ENCODE measurements at regions not wholly inside any gene's neighbourhood (a gene's known extent, or its start where the extent isn't known, plus 50 kb on each side); places are given as distances from the start of the nearest gene placed in this dataset.

- DNase-seq (ENCODE audit: low spot score) = no peak
- H3K9me3 ChIP-seq (ENCODE audit: control insufficient read depth in 4 of 4, low read length in 3 of 4) = no peaks in the 10 kb centered on the region
- TF ChIP-seq RXRA (IDR thresholded peaks at IDR 0.05) (no peak), SP1 (IDR thresholded peaks at IDR 0.05) (no peak), EGR1 (IDR thresholded peaks at IDR 0.05; ENCODE audit: low read depth in 2 of 2) (no peak), HNF4A (conservative IDR thresholded peaks at IDR 0.05) (no peak), RAD21 (IDR thresholded peaks at IDR 0.05) (no peak), TAF1 (conservative IDR thresholded peaks at IDR 0.05) (no peak), GABPA (IDR thresholded peaks at IDR 0.05 in 1 of 2, conservative IDR thresholded peaks at IDR 0.05 in 1 of 2) (no peak), FOXA2 (IDR thresholded peaks at IDR 0.05) (no peak), MAX (IDR thresholded peaks at IDR 0.05) (no peak), HNF4G (IDR thresholded peaks at IDR 0.05) (no peak), YY1 (IDR thresholded peaks at IDR 0.05) (no peak), CTCF (IDR thresholded peaks at IDR 0.05; ENCODE audit: low read depth, low read length, missing input control) (no peak), JUND (IDR thresholded peaks at IDR 0.05) (no peak), ATF3 (IDR thresholded peaks at IDR 0.05) (no peak), REST (IDR thresholded peaks at IDR 0.05) (no peak), FOXA1 (IDR thresholded peaks at IDR 0.05) (no peak)
- H3K36me3 ChIP-seq (ENCODE audit: control insufficient read depth in 4 of 4, insufficient read depth in 3 of 4, low read depth in 1 of 4, low read length in 3 of 4) = no peaks in the 10 kb centered on the region
- no peak overlapping the region for H3K27ac ChIP-seq (ENCODE audit: low read depth in 1 of 2, low read length in 2 of 2)
- WGBS = 51% methylated on average over 4 of the region's 4 CpGs
- H3K27me3 ChIP-seq (ENCODE audit: control insufficient read depth in 4 of 4, insufficient read depth in 4 of 4, low read length in 3 of 4) = peaks cover 0 to 2% (median 0%) of the 10 kb centered on the region in 4 donors
- no peak overlapping the region for H3K9ac ChIP-seq (ENCODE audit: low read depth in 1 of 2, low read length in 2 of 2)
- no peak overlapping the region for H3K4me3 ChIP-seq (ENCODE audit: low read depth in 1 of 3, low read length in 3 of 3)
- H3K4me1 ChIP-seq (ENCODE audit: control insufficient read depth in 4 of 4, insufficient read depth in 4 of 4, low read length in 3 of 4) = no peaks in the 10 kb centered on the region
Observed at GRCh38 chr3:197432384-197433127, 123.2 kb downstream of the BDH1 start.

- no peak for DNase-seq (ENCODE audit: low spot score)
- Histone ChIP-seq H3K27ac (ENCODE audit: low read depth in 1 of 2, low read length in 2 of 2) (no peak overlapping the region), H3K4me1 (ENCODE audit: control insufficient read depth in 4 of 4, insufficient read depth in 4 of 4, low read length in 3 of 4) (no peaks in the 10 kb centered on the region), H3K9ac (ENCODE audit: low read depth in 1 of 2, low read length in 2 of 2) (no peak overlapping the region), H3K9me3 (ENCODE audit: control insufficient read depth in 4 of 4, low read length in 3 of 4) (no peaks in the 10 kb centered on the region), H3K36me3 (ENCODE audit: control insufficient read depth in 4 of 4, insufficient read depth in 3 of 4, low read depth in 1 of 4, low read length in 3 of 4) (no peaks in the 10 kb centered on the region), H3K27me3 (ENCODE audit: control insufficient read depth in 4 of 4, insufficient read depth in 4 of 4, low read length in 3 of 4) (peaks cover 0 to 2% (median 0%) of the 10 kb centered on the region in 4 donors), H3K4me3 (ENCODE audit: low read depth in 1 of 3, low read length in 3 of 3) (no peak overlapping the region)
- 94% methylated on average over 6 of the region's 6 CpGs for WGBS
- TF ChIP-seq RAD21 (IDR thresholded peaks at IDR 0.05) (no peak), RXRA (IDR thresholded peaks at IDR 0.05) (no peak), YY1 (IDR thresholded peaks at IDR 0.05) (no peak), TAF1 (conservative IDR thresholded peaks at IDR 0.05) (no peak), NR2F2 (IDR thresholded peaks at IDR 0.05) (no peak), GABPA (IDR thresholded peaks at IDR 0.05 in 1 of 2, conservative IDR thresholded peaks at IDR 0.05 in 1 of 2) (no peak), FOXA2 (IDR thresholded peaks at IDR 0.05) (no peak), REST (IDR thresholded peaks at IDR 0.05) (no peak), JUND (IDR thresholded peaks at IDR 0.05) (no peak), MAX (IDR thresholded peaks at IDR 0.05) (no peak), FOXA1 (IDR thresholded peaks at IDR 0.05) (no peak), ATF3 (IDR thresholded peaks at IDR 0.05) (no peak), HNF4A (conservative IDR thresholded peaks at IDR 0.05) (no peak), SP1 (IDR thresholded peaks at IDR 0.05) (no peak), EGR1 (IDR thresholded peaks at IDR 0.05; ENCODE audit: low read depth in 2 of 2) (no peak), HNF4G (IDR thresholded peaks at IDR 0.05) (no peak)
Observed at GRCh38 chr3:197431346-197431910, 124.3 kb downstream of the BDH1 start.

All from liver (tissue), 8 donors.